Thymus (tissue), 11 donors: ENCODE measurements at regions not wholly inside any gene's neighbourhood (a gene's known extent, or its start where the extent isn't known, plus 50 kb on each side); places are given as distances from the start of the nearest gene placed in this dataset.

Experiments used
- DNase-seq, 9 donors: peaks; one replicate each; pipeline ENCODE4 v3.0.0-alpha.2; 2013; ENCODE audit warnings: low spot score in 9 of 9, low read depth in 6 of 9, missing footprints in 1 of 9
- H3K27ac ChIP-seq, 2 donors: one replicate each; pipeline ENCODE4 v1.5.1; 2013; ENCODE audit warnings: control low read depth in 1 of 2, low read depth in 1 of 2, low read length in 1 of 2, mild to moderate bottlenecking in 1 of 2, moderate library complexity in 1 of 2
- H3K27me3 ChIP-seq, 2 donors: one replicate each; pipeline ENCODE4 v1.5.1; 2013; ENCODE audit warnings: low read length in 1 of 2; ENCODE audit not compliant: control insufficient read depth in 2 of 2, insufficient read depth in 1 of 2
- H3K36me3 ChIP-seq, 2 donors: one replicate each; pipeline ENCODE4 v1.5.1; 2013; ENCODE audit warnings: low read length in 1 of 2, mild to moderate bottlenecking in 1 of 2, moderate library complexity in 1 of 2; ENCODE audit not compliant: control insufficient read depth in 2 of 2, insufficient read depth in 2 of 2
- H3K4me1 ChIP-seq, 2 donors: one replicate each; pipeline ENCODE4 v1.5.1; 2013; ENCODE audit warnings: low read length in 2 of 2; ENCODE audit not compliant: control insufficient read depth in 2 of 2, insufficient read depth in 2 of 2
- H3K4me3 ChIP-seq, 2 donors: one replicate each; pipeline ENCODE4 v1.5.1; 2013; ENCODE audit warnings: low read length in 2 of 2, control low read depth in 1 of 2, mild to moderate bottlenecking in 1 of 2
- H3K9me3 ChIP-seq, 2 donors: one replicate each; pipeline ENCODE4 v1.5.1; 2013; ENCODE audit warnings: low read length in 1 of 2, mild to moderate bottlenecking in 1 of 2; ENCODE audit not compliant: control insufficient read depth in 2 of 2, insufficient read depth in 1 of 2
- WGBS: extraction: QIAGEN DNeasy Blood & Tissue Kit; methylation state at CpG from one replicate; pipeline ENCODE4 v1.1.7; 2013; 5-methylcytosine and 5-hydroxymethylcytosine counted together
- donor health status: healthy.

- Histone ChIP-seq H3K36me3 (no peaks in the 10 kb centered on the region), H3K9me3 (peaks cover 0 to 1% of the 10 kb centered on the region in 2 donors), H3K4me1 (no peaks in the 10 kb centered on the region), H3K27ac (no peak overlapping the region), H3K4me3 (no peak overlapping the region), H3K27me3 (no peaks in the 10 kb centered on the region)
- DNase-seq: no peak
- 84% methylated on average over 6 of the region's 6 CpGs for WGBS
These were observed 538.2 kb upstream of the TBX3 start for GRCh38 chr12:115222220-115222619.

- no peaks in the 10 kb centered on the region for H3K27me3 ChIP-seq
- H3K4me1 ChIP-seq: no peaks in the 10 kb centered on the region
- DNase-seq: no peak
- H3K27ac ChIP-seq: no peak overlapping the region
- WGBS: 85% methylated on average over 5 of the region's 5 CpGs
- H3K9me3 ChIP-seq: peaks cover 0 to 1% of the 10 kb centered on the region in 2 donors
- no peak overlapping the region for H3K4me3 ChIP-seq
- H3K36me3 ChIP-seq: no peaks in the 10 kb centered on the region
These were observed 532.3 kb upstream of the TBX3 start for GRCh38 chr12:115216301-115216700.

DNA sequence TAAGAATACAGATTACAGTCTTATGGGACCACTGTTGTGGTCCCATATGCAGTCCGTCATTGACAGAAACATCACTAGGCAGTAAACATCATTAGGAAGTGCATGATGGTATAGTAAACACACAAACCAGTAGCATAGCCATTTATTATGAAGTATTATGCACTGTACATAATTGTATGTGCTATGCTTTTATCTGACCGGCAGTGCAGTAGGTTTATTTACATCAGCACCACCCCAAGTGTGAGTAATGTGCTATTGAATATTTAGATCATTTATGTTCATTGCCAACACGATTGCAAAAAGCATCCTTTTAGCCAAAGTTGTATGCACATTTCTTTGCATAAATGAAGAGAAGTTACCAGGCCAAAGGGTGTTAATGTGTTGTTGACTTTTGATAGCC lies 531.6 kb upstream of the TBX3 start:
- DNase-seq: no peak
- Histone ChIP-seq H3K27ac (no peak overlapping the region), H3K4me1 (no peaks in the 10 kb centered on the region), H3K27me3 (no peaks in the 10 kb centered on the region), H3K4me3 (no peak overlapping the region), H3K36me3 (no peaks in the 10 kb centered on the region), H3K9me3 (peaks cover 0 to 1% of the 10 kb centered on the region in 2 donors)
- 90% methylated on average over 3 of the region's 3 CpGs for WGBS

DNA sequence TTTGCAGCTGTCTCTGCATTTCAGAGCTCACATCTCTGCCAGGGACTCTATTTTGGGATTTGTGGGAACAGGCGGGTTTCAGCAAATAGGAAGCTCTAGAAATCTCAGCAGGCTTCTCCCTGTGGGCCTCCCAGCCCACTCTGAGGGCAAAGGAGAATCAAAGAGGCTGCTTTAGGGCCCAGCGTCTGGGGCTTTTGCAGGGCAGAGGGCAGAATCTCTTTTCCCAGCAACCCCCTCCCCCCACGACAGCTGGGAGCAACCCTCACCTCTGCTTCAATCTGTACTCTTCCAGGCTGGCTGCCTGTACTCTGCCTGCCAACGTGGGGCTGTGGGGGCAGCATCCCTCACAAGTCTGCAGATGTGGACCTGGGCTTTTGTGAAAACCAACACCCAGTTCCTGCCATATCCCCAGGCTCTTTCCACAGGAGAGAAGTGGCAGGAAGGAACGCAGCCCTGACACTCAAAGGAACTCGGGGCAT lies 529.6 kb upstream of the TBX3 start:
- Histone ChIP-seq H3K4me1 (no peaks in the 10 kb centered on the region), H3K9me3 (peaks cover 0 to 1% of the 10 kb centered on the region in 2 donors), H3K36me3 (no peaks in the 10 kb centered on the region), H3K4me3 (no peak overlapping the region), H3K27ac (no peak overlapping the region), H3K27me3 (no peaks in the 10 kb centered on the region)
- 33% methylated on average over 6 of the region's 6 CpGs for WGBS
- no peak for DNase-seq

DNA sequence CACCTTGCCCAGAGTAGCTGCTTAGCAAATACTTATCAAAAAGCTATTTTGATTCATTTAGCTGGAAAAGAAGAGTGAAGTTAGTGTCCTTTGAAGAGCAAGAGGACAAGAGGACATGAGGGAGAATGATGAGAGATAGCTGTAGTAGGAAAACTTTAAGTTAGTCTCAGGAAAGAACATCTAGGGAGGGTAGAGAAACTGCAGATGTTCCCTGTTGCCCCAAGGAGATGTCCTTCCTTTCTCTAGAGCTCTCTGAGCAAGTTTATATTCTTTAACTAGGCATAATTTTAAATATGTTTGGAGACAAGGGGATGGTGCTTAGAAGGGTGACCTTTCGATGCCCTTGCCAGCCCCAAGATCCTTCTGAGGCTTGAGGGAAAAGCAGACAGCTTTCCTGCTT lies 529.1 kb upstream of the TBX3 start:
- Histone ChIP-seq H3K27ac (no peak overlapping the region), H3K9me3 (peaks cover 0 to 1% of the 10 kb centered on the region in 2 donors), H3K4me1 (no peaks in the 10 kb centered on the region), H3K4me3 (no peak overlapping the region), H3K36me3 (no peaks in the 10 kb centered on the region), H3K27me3 (no peaks in the 10 kb centered on the region)
- 88% methylated on average over 1 of the region's 1 CpG for WGBS
- DNase-seq: no peak

- DNase-seq: no peak
- Histone ChIP-seq H3K4me3 (no peak overlapping the region), H3K27ac (no peak overlapping the region), H3K36me3 (no peaks in the 10 kb centered on the region), H3K27me3 (no peaks in the 10 kb centered on the region), H3K4me1 (no peaks in the 10 kb centered on the region), H3K9me3 (no peaks in the 10 kb centered on the region)
- 0% methylated on average over 1 of the region's 1 CpG for WGBS
These were observed 528.4 kb upstream of the TBX3 start for GRCh38 chr12:115212356-115212755.

DNA sequence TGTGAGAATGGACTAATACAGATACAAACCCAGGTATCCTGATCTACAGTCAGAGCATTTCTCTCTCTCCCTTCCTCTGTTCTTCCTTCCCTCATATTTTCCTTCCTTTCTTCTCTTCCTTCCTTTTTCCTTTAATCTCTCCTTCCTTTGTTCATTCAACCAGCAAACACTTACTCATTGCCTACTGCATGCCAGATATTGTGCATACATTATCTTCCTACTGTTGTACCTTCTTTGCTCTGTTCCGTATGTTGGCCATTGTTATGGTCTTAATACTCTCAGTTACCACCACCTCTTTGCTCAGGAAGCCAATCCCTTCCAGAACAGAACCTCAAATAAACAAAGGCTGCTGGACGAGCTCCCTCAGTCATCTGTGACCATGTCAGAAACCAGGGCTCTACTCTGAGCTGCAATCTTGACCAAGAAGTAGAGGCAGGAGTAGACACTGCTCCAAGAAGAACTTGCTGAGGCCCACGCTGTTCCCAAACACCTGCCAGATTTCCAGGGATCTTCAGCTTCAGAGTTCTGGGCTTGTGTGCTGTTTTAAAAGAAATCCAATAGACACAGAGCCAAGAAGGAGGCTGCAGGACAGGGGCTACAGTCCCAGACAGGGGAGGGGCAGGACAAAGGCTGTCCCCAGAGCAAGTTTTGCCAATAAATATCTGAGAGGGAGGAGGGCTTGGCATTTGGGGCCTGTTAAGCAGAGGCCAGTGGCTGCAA lies 526.7 kb upstream of the TBX3 start:
- Histone ChIP-seq H3K4me3 (no peak overlapping the region), H3K27ac (no peak overlapping the region), H3K9me3 (no peaks in the 10 kb centered on the region), H3K36me3 (no peaks in the 10 kb centered on the region), H3K27me3 (no peaks in the 10 kb centered on the region), H3K4me1 (no peaks in the 10 kb centered on the region)
- WGBS: 65% methylated on average over 3 of the region's 3 CpGs
- DNase-seq: no peak

DNA sequence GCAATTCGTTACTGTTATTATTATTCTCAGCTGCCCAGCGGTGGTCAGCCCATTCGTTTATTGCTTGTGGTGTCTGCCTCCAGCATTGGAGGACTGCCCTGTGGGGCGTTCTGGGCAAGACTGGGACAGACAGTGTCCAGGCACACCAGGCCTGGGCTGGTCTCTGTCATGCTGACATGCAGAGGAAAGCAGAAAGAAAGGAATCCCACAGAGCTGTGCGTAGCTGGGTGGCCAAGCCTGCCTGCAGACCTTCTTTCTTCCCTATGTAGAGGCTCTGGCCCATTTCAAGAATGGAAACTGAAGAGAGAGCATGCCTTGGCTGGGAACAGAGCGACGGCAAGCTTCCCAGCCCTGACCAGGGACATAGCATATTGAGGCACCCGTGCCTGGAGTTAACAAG lies 525.3 kb upstream of the TBX3 start:
- Histone ChIP-seq H3K27ac (no peak overlapping the region), H3K36me3 (no peaks in the 10 kb centered on the region), H3K9me3 (no peaks in the 10 kb centered on the region), H3K4me1 (no peaks in the 10 kb centered on the region), H3K27me3 (no peaks in the 10 kb centered on the region), H3K4me3 (no peak overlapping the region)
- WGBS: 80% methylated on average over 8 of the region's 8 CpGs
- no peak for DNase-seq

GRCh38 chr12:115208098-115208497 lies 524.1 kb upstream of the TBX3 start:
- no peak overlapping the region for H3K27ac ChIP-seq
- no peaks in the 10 kb centered on the region for H3K27me3 ChIP-seq
- no peaks in the 10 kb centered on the region for H3K9me3 ChIP-seq
- H3K36me3 ChIP-seq: no peaks in the 10 kb centered on the region
- no peak for DNase-seq
- H3K4me1 ChIP-seq: no peaks in the 10 kb centered on the region
- WGBS: 91% methylated on average over 6 of the region's 6 CpGs
- H3K4me3 ChIP-seq: no peak overlapping the region
